OCI-LY3 (cell line): ENCODE measurements at regions not wholly inside any gene's neighbourhood (a gene's known extent, or its start where the extent isn't known, plus 50 kb on each side); places are given as distances from the start of the nearest gene placed in this dataset.

Experiments used
- H2AFZ ChIP-seq: fragments of 200-600, 300-600 bp; shearing (Covaris generic); 2 replicates; pipeline ENCODE4 v1.6.0; 2014; ENCODE audit warnings: antibody characterized with exemption, low read depth, low read length
- H3K27ac ChIP-seq: fragments of 200-600, 300-600 bp; sonication (generic); 2 replicates; pipeline ENCODE4 v1.5.1; 2014; ENCODE audit warnings: mild to moderate bottlenecking, low read length, moderate library complexity, mixed read lengths
- H3K27me3 ChIP-seq: fragments of 200-600, 300-600 bp; sonication (generic); 2 replicates; pipeline ENCODE4 v1.6.1; 2014; ENCODE audit warnings: low read depth, low read length, mixed read lengths
- H3K36me3 ChIP-seq: fragments of 200-600, 300-600 bp; sonication (generic); replicated peaks from 2 replicates; pipeline ENCODE3; 2014; ENCODE audit warnings: low read depth, low read length, mixed read lengths
- H3K4me1 ChIP-seq: fragments of 300-600, 200-600 bp; sonication (generic); 2 replicates; pipeline ENCODE4 v1.6.1; 2014; ENCODE audit warnings: low read length, mixed read lengths
- H3K4me2 ChIP-seq: fragments of 200-600, 300-600 bp; sonication (generic); 2 replicates; pipeline ENCODE4 v1.6.1; 2014; ENCODE audit warnings: low read length, mixed read lengths
- H3K4me3 ChIP-seq: fragments of 300-600, 200-600 bp; sonication (generic); 2 replicates; pipeline ENCODE4 v1.5.1; 2014; ENCODE audit warnings: antibody characterized with exemption, mild to moderate bottlenecking, low read length, moderate library complexity
- H3K79me2 ChIP-seq: fragments of 300-600, 200-600 bp; shearing (Covaris generic); 2 replicates; pipeline ENCODE4 v1.6.1; 2014; ENCODE audit warnings: mild to moderate bottlenecking, low read length, mixed read lengths
- H3K9ac ChIP-seq: fragments of 300-600, 200-600 bp; shearing (Covaris generic); 2 replicates; pipeline ENCODE4 v1.6.0; 2014; ENCODE audit warnings: mild to moderate bottlenecking, low read length, moderate library complexity
- H3K9me3 ChIP-seq: fragments of 200-600, 300-600 bp; shearing (Covaris generic); 2 replicates; pipeline ENCODE4 v1.6.1; 2014; ENCODE audit warnings: low read length, mixed read lengths; ENCODE audit not compliant: insufficient read depth
- H4K20me1 ChIP-seq: fragments of 200-600, 300-600 bp; sonication (generic); 2 replicates; pipeline ENCODE4 v1.6.1; 2016; ENCODE audit warnings: low read length, mixed read lengths; ENCODE audit not compliant: insufficient read depth
- CTCF ChIP-seq: fragments of 200-600, 300-600 bp; sonication (generic); IDR thresholded peaks from 2 replicates; pipeline ENCODE4 v1.5.1; 2014; ENCODE audit warnings: antibody characterized with exemption, low read length, low read depth
- EZH2phosphoT487 ChIP-seq: fragments of 200-600 bp; shearing (Covaris generic); IDR thresholded peaks from 2 replicates; pipeline ENCODE4 v1.6.1; 2018; ENCODE audit warnings: antibody characterized with exemption, mixed run types, low read depth

DNA sequence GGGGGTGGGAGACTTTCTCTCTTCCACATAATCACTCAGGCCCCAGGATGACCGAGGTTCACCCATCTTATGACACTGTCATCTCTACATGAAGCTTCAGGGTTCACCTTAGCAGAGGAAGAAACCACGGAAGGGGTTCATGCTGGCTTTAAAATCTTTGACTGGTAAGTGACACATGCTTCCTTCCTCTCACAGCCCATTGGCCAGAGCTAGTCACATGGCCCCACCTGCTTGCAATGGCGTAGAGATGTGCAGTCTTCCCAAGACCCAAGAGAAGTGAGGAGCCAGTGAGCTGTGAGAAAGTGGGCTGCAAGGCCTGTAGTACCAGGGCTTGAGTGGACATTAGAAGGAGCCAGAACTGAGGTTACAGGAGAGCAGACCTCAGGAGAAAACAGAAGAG lies 180.3 kb downstream of the AXIN2 start:
- no peak overlapping the region for H3K9ac ChIP-seq
- H3K9me3 ChIP-seq: no peaks in the 10 kb centered on the region
- no peak overlapping the region for H3K27ac ChIP-seq
- no peak overlapping the region for H3K4me2 ChIP-seq
- H4K20me1 ChIP-seq: no peaks in the 10 kb centered on the region
- H3K4me1 ChIP-seq: no peaks in the 10 kb centered on the region
- no peak for TF ChIP-seq EZH2phosphoT487
- TF ChIP-seq CTCF: no peak
- H3K36me3 ChIP-seq: no peaks in the 10 kb centered on the region
- no peaks in the 10 kb centered on the region for H3K27me3 ChIP-seq
- no peaks in the 10 kb centered on the region for H3K79me2 ChIP-seq
- H3K4me3 ChIP-seq: no peak overlapping the region
- no peak overlapping the region for H2AFZ ChIP-seq

GRCh38 chr17:65374966-65375365 lies 186.5 kb downstream of the AXIN2 start:
- no peaks in the 10 kb centered on the region for H3K4me1 ChIP-seq
- H3K36me3 ChIP-seq: no peaks in the 10 kb centered on the region
- H3K9me3 ChIP-seq: no peaks in the 10 kb centered on the region
- H3K27ac ChIP-seq: no peak overlapping the region
- H3K79me2 ChIP-seq: no peaks in the 10 kb centered on the region
- no peak overlapping the region for H3K9ac ChIP-seq
- H3K4me2 ChIP-seq: no peak overlapping the region
- no peak overlapping the region for H2AFZ ChIP-seq
- H3K4me3 ChIP-seq: no peak overlapping the region
- no peak for TF ChIP-seq CTCF
- TF ChIP-seq EZH2phosphoT487: no peak
- no peaks in the 10 kb centered on the region for H3K27me3 ChIP-seq
- no peaks in the 10 kb centered on the region for H4K20me1 ChIP-seq

GRCh38 chr17:65371702-65372101 lies 189.7 kb downstream of the AXIN2 start:
- H3K9ac ChIP-seq: no peak overlapping the region
- H3K4me2 ChIP-seq: no peak overlapping the region
- no peak overlapping the region for H3K4me3 ChIP-seq
- no peak overlapping the region for H3K27ac ChIP-seq
- no peaks in the 10 kb centered on the region for H3K27me3 ChIP-seq
- no peaks in the 10 kb centered on the region for H3K4me1 ChIP-seq
- H3K9me3 ChIP-seq: no peaks in the 10 kb centered on the region
- no peaks in the 10 kb centered on the region for H3K79me2 ChIP-seq
- no peaks in the 10 kb centered on the region for H4K20me1 ChIP-seq
- H2AFZ ChIP-seq: no peak overlapping the region
- no peak for TF ChIP-seq EZH2phosphoT487
- TF ChIP-seq CTCF: no peak
- no peaks in the 10 kb centered on the region for H3K36me3 ChIP-seq

GRCh38 chr17:65370669-65371131 lies 190.7 kb downstream of the AXIN2 start:
- Histone ChIP-seq H2AFZ (no peak overlapping the region), H4K20me1 (no peaks in the 10 kb centered on the region), H3K4me1 (no peaks in the 10 kb centered on the region), H3K9ac (no peak overlapping the region), H3K36me3 (no peaks in the 10 kb centered on the region), H3K9me3 (no peaks in the 10 kb centered on the region), H3K4me2 (no peak overlapping the region), H3K79me2 (no peaks in the 10 kb centered on the region), H3K27ac (no peak overlapping the region), H3K27me3 (no peaks in the 10 kb centered on the region), H3K4me3 (no peak overlapping the region)
- TF ChIP-seq EZH2phosphoT487 (no peak), CTCF (no peak)
